ENCODE measurements at regions not wholly inside any gene's neighbourhood (a gene's known extent, or its start where the extent isn't known, plus 50 kb on each side); places are given as distances from the start of the nearest gene placed in this dataset.

DNA sequence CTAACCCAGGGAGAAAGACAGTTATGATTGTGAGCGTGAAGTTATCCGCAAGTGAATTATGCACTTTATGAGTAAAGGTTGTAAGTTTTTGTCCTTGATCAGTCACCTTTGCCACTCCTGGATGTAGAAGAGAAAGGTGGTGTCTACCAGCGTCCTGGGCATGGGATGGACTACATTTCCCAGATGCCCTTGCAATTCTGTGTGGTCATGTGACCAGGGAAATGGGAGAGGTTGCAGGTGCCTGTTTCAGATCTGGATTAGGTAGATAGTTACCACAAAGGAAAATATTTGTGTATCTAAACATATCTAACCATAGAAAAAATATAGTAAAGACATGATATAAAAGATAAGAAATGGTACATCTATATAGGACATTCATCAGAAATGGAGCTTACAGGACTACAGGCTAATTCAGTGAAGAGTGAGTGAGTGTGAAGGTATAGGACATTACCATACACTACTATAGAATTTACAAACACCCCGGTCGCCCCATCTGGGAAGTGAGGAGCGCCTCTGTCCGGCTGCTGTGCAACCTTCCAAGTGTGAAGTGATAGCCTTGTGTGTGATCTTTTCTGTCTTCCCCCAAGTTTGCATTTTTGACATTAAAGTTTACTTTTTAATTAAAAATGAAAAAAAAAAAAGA, 51.6 kb upstream of the CACNA1A start:
- TF ChIP-seq, protein P1, sequence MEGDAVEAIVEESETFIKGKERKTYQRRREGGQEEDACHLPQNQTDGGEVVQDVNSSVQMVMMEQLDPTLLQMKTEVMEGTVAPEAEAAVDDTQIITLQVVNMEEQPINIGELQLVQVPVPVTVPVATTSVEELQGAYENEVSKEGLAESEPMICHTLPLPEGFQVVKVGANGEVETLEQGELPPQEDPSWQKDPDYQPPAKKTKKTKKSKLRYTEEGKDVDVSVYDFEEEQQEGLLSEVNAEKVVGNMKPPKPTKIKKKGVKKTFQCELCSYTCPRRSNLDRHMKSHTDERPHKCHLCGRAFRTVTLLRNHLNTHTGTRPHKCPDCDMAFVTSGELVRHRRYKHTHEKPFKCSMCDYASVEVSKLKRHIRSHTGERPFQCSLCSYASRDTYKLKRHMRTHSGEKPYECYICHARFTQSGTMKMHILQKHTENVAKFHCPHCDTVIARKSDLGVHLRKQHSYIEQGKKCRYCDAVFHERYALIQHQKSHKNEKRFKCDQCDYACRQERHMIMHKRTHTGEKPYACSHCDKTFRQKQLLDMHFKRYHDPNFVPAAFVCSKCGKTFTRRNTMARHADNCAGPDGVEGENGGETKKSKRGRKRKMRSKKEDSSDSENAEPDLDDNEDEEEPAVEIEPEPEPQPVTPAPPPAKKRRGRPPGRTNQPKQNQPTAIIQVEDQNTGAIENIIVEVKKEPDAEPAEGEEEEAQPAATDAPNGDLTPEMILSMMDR (IDR thresholded peaks at IDR 0.05) = no peak
- no peak for TF ChIP-seq FOSL2 (IDR thresholded peaks at IDR 0.05; ENCODE audit: borderline replicate concordance, low read depth)
- no peak for TF ChIP-seq JUND (IDR thresholded peaks at IDR 0.05)
- TF ChIP-seq, protein P2, sequence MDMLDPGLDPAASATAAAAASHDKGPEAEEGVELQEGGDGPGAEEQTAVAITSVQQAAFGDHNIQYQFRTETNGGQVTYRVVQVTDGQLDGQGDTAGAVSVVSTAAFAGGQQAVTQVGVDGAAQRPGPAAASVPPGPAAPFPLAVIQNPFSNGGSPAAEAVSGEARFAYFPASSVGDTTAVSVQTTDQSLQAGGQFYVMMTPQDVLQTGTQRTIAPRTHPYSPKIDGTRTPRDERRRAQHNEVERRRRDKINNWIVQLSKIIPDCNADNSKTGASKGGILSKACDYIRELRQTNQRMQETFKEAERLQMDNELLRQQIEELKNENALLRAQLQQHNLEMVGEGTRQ (IDR thresholded peaks at IDR 0.05; ENCODE audit: borderline replicate concordance, low read depth, low read length) = no peak
- no peak for TF ChIP-seq NRF1 (IDR thresholded peaks at IDR 0.05; ENCODE audit: low read depth, low read length)
- TF ChIP-seq TEAD4 (IDR thresholded peaks at IDR 0.05; ENCODE audit: borderline replicate concordance, insufficient read depth) = no peak
- no peak for TF ChIP-seq EZH2phosphoT487 (IDR thresholded peaks at IDR 0.05; ENCODE audit: borderline replicate concordance, low read depth)

Data from SK-N-SH (cell line).